HTR-8/SVneo (cell line): ENCODE measurements at regions not wholly inside any gene's neighbourhood (a gene's known extent, or its start where the extent isn't known, plus 50 kb on each side); places are given as distances from the start of the nearest gene placed in this dataset.
"Not testable (repeated sequence)": the region's sequence is repeated elsewhere in the genome, so short reads cannot be mapped to it uniquely, and the experiment has no call there.

ENCODE experiments used
- DNase-seq: peaks from one replicate; pipeline ENCODE4 v3.0.0; 2011; ENCODE audit warnings: low spot score, mixed read lengths; ENCODE audit not compliant: insufficient read length
- FAIRE-seq: peaks from 2 replicates; lab custom pipeline; 2011; peaks lifted over from hg19 to GRCh38; lab: Jason Lieb, UNC

- FAIRE-seq (no peak), DNase-seq (no peak)
Measured at GRCh38 chr16:5323284-5324141, 225.9 kb upstream of the EEF2KMT start.

GRCh38 chr16:5321930-5322329 is 224.3 kb upstream of the EEF2KMT start:
- DNase-seq (no peak), FAIRE-seq (no peak)

GRCh38 chr16:5319799-5320198 is 222.2 kb upstream of the EEF2KMT start:
- DNase-seq (no peak), FAIRE-seq (no peak)

- DNase-seq (no peak), FAIRE-seq (no peak)
Measured at GRCh38 chr16:5315914-5316313, 218.3 kb upstream of the EEF2KMT start.

GRCh38 chr16:5314377-5314776 is 216.8 kb upstream of the EEF2KMT start:
- FAIRE-seq: no peak
- no peak for DNase-seq

GRCh38 chr16:5309946-5310611 is 212.5 kb upstream of the EEF2KMT start:
- no peak for FAIRE-seq

GRCh38 chr16:5305023-5305422 is 207.4 kb upstream of the EEF2KMT start:
- DNase-seq: no peak
- no peak for FAIRE-seq

More at GRCh38 chr16:5309946-5310611, 212.5 kb upstream of the EEF2KMT start:
- DNase-seq: no peak

GRCh38 chr16:5302372-5303114 is 204.9 kb upstream of the EEF2KMT start:
- FAIRE-seq (no peak), DNase-seq (no peak)

GRCh38 chr16:5298202-5298601 is 200.6 kb upstream of the EEF2KMT start:
- FAIRE-seq: no peak
- no peak for DNase-seq

- DNase-seq (no peak), FAIRE-seq (no peak)
Measured at GRCh38 chr16:5296176-5296575, 198.6 kb upstream of the EEF2KMT start.

- FAIRE-seq, DNase-seq: not testable (repeated sequence)
Measured at GRCh38 chr16:5295304-5295703, 197.7 kb upstream of the EEF2KMT start.

GRCh38 chr16:5282152-5282551 is 184.6 kb upstream of the EEF2KMT start:
- FAIRE-seq: not testable (repeated sequence)

GRCh38 chr16:5257462-5257861 is 159.9 kb upstream of the EEF2KMT start:
- no peak for FAIRE-seq
- DNase-seq: no peak

More at GRCh38 chr16:5282152-5282551, 184.6 kb upstream of the EEF2KMT start:
- not testable (repeated sequence) for DNase-seq

GRCh38 chr16:5252791-5253190 is 155.2 kb upstream of the EEF2KMT start:
- DNase-seq (no peak), FAIRE-seq (no peak)

- not testable (repeated sequence) for FAIRE-seq
Measured at GRCh38 chr16:5247403-5247802, 149.8 kb upstream of the EEF2KMT start.

GRCh38 chr16:5240278-5240626 is 142.7 kb upstream of the EEF2KMT start:
- DNase-seq, FAIRE-seq: not testable (repeated sequence)

More at GRCh38 chr16:5247403-5247802, 149.8 kb upstream of the EEF2KMT start:
- DNase-seq: not testable (repeated sequence)

GRCh38 chr16:5239472-5240277 is 142.1 kb upstream of the EEF2KMT start:
- DNase-seq, FAIRE-seq: not testable (repeated sequence)

GRCh38 chr16:5235119-5235518 is 137.5 kb upstream of the EEF2KMT start:
- FAIRE-seq: no peak
- DNase-seq: no peak

GRCh38 chr16:5234295-5235050 is 136.9 kb upstream of the EEF2KMT start:
- DNase-seq (no peak), FAIRE-seq (no peak)
